ENCODE measurements at regions not wholly inside any gene's neighbourhood (a gene's known extent, or its start where the extent isn't known, plus 50 kb on each side); places are given as distances from the start of the nearest gene placed in this dataset.
"Not testable (repeated sequence)": the region's sequence is repeated elsewhere in the genome, so short reads cannot be mapped to it uniquely, and the experiment has no call there.

GRCh38 chrX:4572691-4573090 lies 859.2 kb upstream of the PRKX start:
- Histone ChIP-seq H3K36me3 (ENCODE audit: low read depth) (no peaks in the 10 kb centered on the region), H3K27me3 (ENCODE audit: insufficient read depth, poor library complexity, severe bottlenecking) (no peaks in the 10 kb centered on the region), H3K4me1 (ENCODE audit: insufficient read depth, poor library complexity, severe bottlenecking) (no peaks in the 10 kb centered on the region), H3K9me3 (ENCODE audit: severe bottlenecking) (no peaks in the 10 kb centered on the region), H3K4me3 (ENCODE audit: severe bottlenecking) (no peak overlapping the region), H3K27ac (ENCODE audit: poor library complexity, severe bottlenecking) (no peak overlapping the region)
- no peak for TF ChIP-seq CTCF (IDR thresholded peaks at IDR 0.05; ENCODE audit: poor library complexity, severe bottlenecking)
- no peak for ATAC-seq (ENCODE audit: low read depth)
- no peak for DNase-seq (ENCODE audit: low spot score)

GRCh38 chrX:4570151-4570550 lies 856.7 kb upstream of the PRKX start:
- DNase-seq (ENCODE audit: low spot score) (no peak), ATAC-seq (ENCODE audit: low read depth) (no peak; the same call in 2 of the 3 replicates)

GRCh38 chrX:4560192-4560591 lies 846.7 kb upstream of the PRKX start:
- Histone ChIP-seq H3K4me1 (ENCODE audit: insufficient read depth, poor library complexity, severe bottlenecking) (no peaks in the 10 kb centered on the region), H3K4me3 (ENCODE audit: severe bottlenecking) (no peak overlapping the region), H3K36me3 (ENCODE audit: low read depth) (no peaks in the 10 kb centered on the region), H3K27me3 (ENCODE audit: insufficient read depth, poor library complexity, severe bottlenecking) (no peaks in the 10 kb centered on the region), H3K9me3 (ENCODE audit: severe bottlenecking) (no peaks in the 10 kb centered on the region), H3K27ac (ENCODE audit: poor library complexity, severe bottlenecking) (no peak overlapping the region)
- no peak for ATAC-seq (ENCODE audit: low read depth)
- TF ChIP-seq CTCF (IDR thresholded peaks at IDR 0.05; ENCODE audit: poor library complexity, severe bottlenecking), result no peak
- DNase-seq (ENCODE audit: low spot score), result no peak

More at GRCh38 chrX:4570151-4570550, 856.7 kb upstream of the PRKX start:
- Histone ChIP-seq H3K4me3 (ENCODE audit: severe bottlenecking) (no peak overlapping the region), H3K9me3 (ENCODE audit: severe bottlenecking) (no peaks in the 10 kb centered on the region), H3K27ac (ENCODE audit: poor library complexity, severe bottlenecking) (no peak overlapping the region), H3K27me3 (ENCODE audit: insufficient read depth, poor library complexity, severe bottlenecking) (no peaks in the 10 kb centered on the region), H3K36me3 (ENCODE audit: low read depth) (no peaks in the 10 kb centered on the region), H3K4me1 (ENCODE audit: insufficient read depth, poor library complexity, severe bottlenecking) (no peaks in the 10 kb centered on the region)
- no peak for TF ChIP-seq CTCF (IDR thresholded peaks at IDR 0.05; ENCODE audit: poor library complexity, severe bottlenecking)

GRCh38 chrX:4550018-4550417 lies 836.6 kb upstream of the PRKX start:
- Histone ChIP-seq H3K9me3 (ENCODE audit: severe bottlenecking) (no peaks in the 10 kb centered on the region), H3K36me3 (ENCODE audit: low read depth) (no peaks in the 10 kb centered on the region), H3K4me1 (ENCODE audit: insufficient read depth, poor library complexity, severe bottlenecking) (no peaks in the 10 kb centered on the region), H3K27ac (ENCODE audit: poor library complexity, severe bottlenecking) (no peak overlapping the region), H3K27me3 (ENCODE audit: insufficient read depth, poor library complexity, severe bottlenecking) (no peaks in the 10 kb centered on the region), H3K4me3 (ENCODE audit: severe bottlenecking) (no peak overlapping the region)
- no peak for DNase-seq (ENCODE audit: low spot score)
- ATAC-seq (ENCODE audit: low read depth), result no peak
- no peak for TF ChIP-seq CTCF (IDR thresholded peaks at IDR 0.05; ENCODE audit: poor library complexity, severe bottlenecking)

- no peaks in the 10 kb centered on the region for H3K9me3 ChIP-seq (ENCODE audit: severe bottlenecking)
- TF ChIP-seq CTCF (IDR thresholded peaks at IDR 0.05; ENCODE audit: poor library complexity, severe bottlenecking), result peak; percentile 66
- H3K36me3 ChIP-seq (ENCODE audit: low read depth), result no peaks in the 10 kb centered on the region
- H3K4me3 ChIP-seq (ENCODE audit: severe bottlenecking), result no peak overlapping the region
- H3K27ac ChIP-seq (ENCODE audit: poor library complexity, severe bottlenecking), result no peak overlapping the region
- no peak for ATAC-seq (ENCODE audit: low read depth)
- no peaks in the 10 kb centered on the region for H3K4me1 ChIP-seq (ENCODE audit: insufficient read depth, poor library complexity, severe bottlenecking)
- H3K27me3 ChIP-seq (ENCODE audit: insufficient read depth, poor library complexity, severe bottlenecking), result no peaks in the 10 kb centered on the region
- DNase-seq (ENCODE audit: low spot score), result no peak
Measured at GRCh38 chrX:4547213-4547836, 833.9 kb upstream of the PRKX start.

GRCh38 chrX:4546178-4546577 lies 832.7 kb upstream of the PRKX start:
- H3K4me3 ChIP-seq (ENCODE audit: severe bottlenecking); H3K36me3 ChIP-seq (ENCODE audit: low read depth): not testable (repeated sequence)

More at GRCh38 chrX:4546178-4546577, 832.7 kb upstream of the PRKX start:
- not testable (repeated sequence) for H3K9me3 ChIP-seq (ENCODE audit: severe bottlenecking); H3K27me3 ChIP-seq (ENCODE audit: insufficient read depth, poor library complexity, severe bottlenecking); H3K27ac ChIP-seq (ENCODE audit: poor library complexity, severe bottlenecking); H3K4me1 ChIP-seq (ENCODE audit: insufficient read depth, poor library complexity, severe bottlenecking); ATAC-seq (ENCODE audit: low read depth); DNase-seq (ENCODE audit: low spot score)

All from RWPE2 (cell line).